ENCODE measurements at regions not wholly inside any gene's neighbourhood (a gene's known extent, or its start where the extent isn't known, plus 50 kb on each side); places are given as distances from the start of the nearest gene placed in this dataset.

DNA sequence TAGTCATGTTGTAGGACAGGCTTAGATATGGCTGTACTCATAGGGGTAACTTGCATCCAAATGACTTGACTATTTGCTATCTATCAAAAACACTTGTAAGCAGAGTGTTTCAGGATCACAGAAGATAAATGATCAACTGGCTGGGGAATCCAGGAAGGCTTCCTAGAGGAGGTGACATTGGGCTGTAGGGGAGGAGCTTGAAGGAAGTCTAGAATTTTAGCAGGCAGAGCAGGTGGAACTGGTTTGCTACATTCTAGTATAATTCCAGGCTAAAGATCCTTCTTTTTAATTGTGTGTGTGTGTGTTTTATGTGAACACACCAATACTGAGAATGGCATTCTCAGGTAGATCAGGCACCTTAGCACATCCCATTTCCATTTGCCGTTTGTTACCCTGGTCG, 380.3 kb downstream of the MCTP2 start:
- TF ChIP-seq, protein P1, sequence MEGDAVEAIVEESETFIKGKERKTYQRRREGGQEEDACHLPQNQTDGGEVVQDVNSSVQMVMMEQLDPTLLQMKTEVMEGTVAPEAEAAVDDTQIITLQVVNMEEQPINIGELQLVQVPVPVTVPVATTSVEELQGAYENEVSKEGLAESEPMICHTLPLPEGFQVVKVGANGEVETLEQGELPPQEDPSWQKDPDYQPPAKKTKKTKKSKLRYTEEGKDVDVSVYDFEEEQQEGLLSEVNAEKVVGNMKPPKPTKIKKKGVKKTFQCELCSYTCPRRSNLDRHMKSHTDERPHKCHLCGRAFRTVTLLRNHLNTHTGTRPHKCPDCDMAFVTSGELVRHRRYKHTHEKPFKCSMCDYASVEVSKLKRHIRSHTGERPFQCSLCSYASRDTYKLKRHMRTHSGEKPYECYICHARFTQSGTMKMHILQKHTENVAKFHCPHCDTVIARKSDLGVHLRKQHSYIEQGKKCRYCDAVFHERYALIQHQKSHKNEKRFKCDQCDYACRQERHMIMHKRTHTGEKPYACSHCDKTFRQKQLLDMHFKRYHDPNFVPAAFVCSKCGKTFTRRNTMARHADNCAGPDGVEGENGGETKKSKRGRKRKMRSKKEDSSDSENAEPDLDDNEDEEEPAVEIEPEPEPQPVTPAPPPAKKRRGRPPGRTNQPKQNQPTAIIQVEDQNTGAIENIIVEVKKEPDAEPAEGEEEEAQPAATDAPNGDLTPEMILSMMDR (IDR thresholded peaks at IDR 0.05; ENCODE audit: low read length), result no peak
- TF ChIP-seq EZH2 (optimal IDR thresholded peaks at IDR 0.05; ENCODE audit: low read depth, low read length) (no peak), EZH2phosphoT487 (IDR thresholded peaks at IDR 0.05; ENCODE audit: low read length) (no peak)

Measured in MM.1S (cell line).